Activated T-cell treated with anti-CD3 and anti-CD28 coated beads for 48 hours (primary cell): ENCODE measurements at regions not wholly inside any gene's neighbourhood (a gene's known extent, or its start where the extent isn't known, plus 50 kb on each side); places are given as distances from the start of the nearest gene placed in this dataset.

Experiments used
- DNase-seq: peaks from one replicate; pipeline ENCODE4 v3.0.0-alpha.2; 2020; ENCODE audit warnings: low read depth

- DNase-seq, result no peak
These were observed 513.7 kb upstream of the ID2 start for GRCh38 chr2:8168022-8168717.

- no peak for DNase-seq
These were observed 512.9 kb upstream of the ID2 start for GRCh38 chr2:8168876-8169424.

- no peak for DNase-seq
These were observed 512.4 kb upstream of the ID2 start for GRCh38 chr2:8169443-8169842.

GRCh38 chr2:8170552-8171327 lies 511.1 kb upstream of the ID2 start:
- DNase-seq, result no peak

- DNase-seq, result no peak
These were observed 510.2 kb upstream of the ID2 start for GRCh38 chr2:8171608-8172007.

- no peak for DNase-seq
These were observed 509.2 kb upstream of the ID2 start for GRCh38 chr2:8172661-8173060.

GRCh38 chr2:8174641-8175257 lies 507.1 kb upstream of the ID2 start:
- no peak for DNase-seq

GRCh38 chr2:8176887-8177286 lies 505.0 kb upstream of the ID2 start:
- no peak for DNase-seq

- DNase-seq, result no peak
These were observed 504.3 kb upstream of the ID2 start for GRCh38 chr2:8177566-8177965.

- DNase-seq, result no peak
These were observed 502.9 kb upstream of the ID2 start for GRCh38 chr2:8178911-8179310.

- no peak for DNase-seq
These were observed 492.5 kb upstream of the ID2 start for GRCh38 chr2:8189316-8189715.

GRCh38 chr2:8190279-8190678 lies 491.6 kb upstream of the ID2 start:
- no peak for DNase-seq

- DNase-seq, result no peak
These were observed 490.4 kb upstream of the ID2 start for GRCh38 chr2:8191427-8191826.

GRCh38 chr2:8193146-8193545 lies 488.7 kb upstream of the ID2 start:
- DNase-seq, result no peak

- DNase-seq, result no peak
These were observed 487.9 kb upstream of the ID2 start for GRCh38 chr2:8193686-8194615.

- no peak for DNase-seq
These were observed 486.1 kb upstream of the ID2 start for GRCh38 chr2:8195784-8196183.

GRCh38 chr2:8196316-8196715 lies 485.5 kb upstream of the ID2 start:
- DNase-seq, result no peak

- no peak for DNase-seq
These were observed 484.8 kb upstream of the ID2 start for GRCh38 chr2:8197101-8197500.

- DNase-seq, result no peak
These were observed 484.0 kb upstream of the ID2 start for GRCh38 chr2:8197825-8198224.

GRCh38 chr2:8198766-8199382 lies 483.0 kb upstream of the ID2 start:
- DNase-seq, result no peak

GRCh38 chr2:8202132-8202531 lies 479.7 kb upstream of the ID2 start:
- DNase-seq, result no peak
